SW 1271 (cell line): ENCODE measurements at regions not wholly inside any gene's neighbourhood (a gene's known extent, or its start where the extent isn't known, plus 50 kb on each side); places are given as distances from the start of the nearest gene placed in this dataset.

Source experiments
- DNase-seq, 2 experiments: peaks; one replicate each; lab custom pipeline; 2025; lab: John Stamatoyannopoulos, UW

GRCh38 chr5:58151414-58151813 is 308.5 kb downstream of the PLK2 start:
- no peak for DNase-seq

- DNase-seq = no peak
Observed at GRCh38 chr5:58150926-58151325, 309.0 kb downstream of the PLK2 start.

GRCh38 chr5:58149746-58150145 is 310.1 kb downstream of the PLK2 start:
- DNase-seq = no peak

- DNase-seq = no peak
Observed at GRCh38 chr5:58149345-58149744, 310.5 kb downstream of the PLK2 start.

- DNase-seq = no peak
Observed at GRCh38 chr5:58148254-58148775, 311.6 kb downstream of the PLK2 start.

- no peak for DNase-seq
Observed at GRCh38 chr5:58145397-58145934, 314.4 kb downstream of the PLK2 start.

GRCh38 chr5:58143727-58144126 is 316.2 kb downstream of the PLK2 start:
- no peak for DNase-seq

- DNase-seq = no peak
Observed at GRCh38 chr5:58143181-58143580, 316.7 kb downstream of the PLK2 start.

- DNase-seq = no peak
Observed at GRCh38 chr5:58138791-58139190, 321.1 kb downstream of the PLK2 start.

- no peak for DNase-seq
Observed at GRCh38 chr5:58136406-58136805, 323.5 kb downstream of the PLK2 start.

GRCh38 chr5:58135571-58136335 is 324.1 kb downstream of the PLK2 start:
- DNase-seq = no peak

GRCh38 chr5:58133631-58134296 is 326.1 kb downstream of the PLK2 start:
- no peak for DNase-seq

- no peak for DNase-seq
Observed at GRCh38 chr5:58133216-58133615, 326.7 kb downstream of the PLK2 start.

GRCh38 chr5:58127255-58128220 is 332.3 kb downstream of the PLK2 start:
- DNase-seq = no peak

- DNase-seq = no peak
Observed at GRCh38 chr5:58123501-58123900, 336.4 kb downstream of the PLK2 start.

GRCh38 chr5:58122848-58123392 is 337.0 kb downstream of the PLK2 start:
- no peak for DNase-seq

- DNase-seq = no peak
Observed at GRCh38 chr5:58122157-58122556, 337.7 kb downstream of the PLK2 start.

- no peak for DNase-seq
Observed at GRCh38 chr5:58121391-58121790, 338.5 kb downstream of the PLK2 start.

GRCh38 chr5:58117542-58117941 is 342.3 kb downstream of the PLK2 start:
- no peak for DNase-seq

GRCh38 chr5:58116346-58116745 is 343.5 kb downstream of the PLK2 start:
- DNase-seq = no peak

- no peak for DNase-seq
Observed at GRCh38 chr5:58115811-58116210, 344.1 kb downstream of the PLK2 start.

- DNase-seq = peak in 1 of 2 experiments; percentile 16
Observed at GRCh38 chr5:58114324-58114723, 345.6 kb downstream of the PLK2 start.
